GM23338 (cell line): ENCODE measurements at regions not wholly inside any gene's neighbourhood (a gene's known extent, or its start where the extent isn't known, plus 50 kb on each side); places are given as distances from the start of the nearest gene placed in this dataset.

ENCODE experiments used
- ATAC-seq: fragments of 200-7000 bp; cut with Tn5 transposase; 3 replicates; pipeline ENCODE4 v1.9.1; 2020
- DNase-seq: peaks from one replicate; pipeline ENCODE4 v3.0.0-alpha.2; 2015; ENCODE audit warnings: low spot score
- H2AFZ ChIP-seq: fragments of 200-600 bp; sonication (generic); 2 replicates; pipeline ENCODE4 v1.8.0; 2016; ENCODE audit warnings: antibody characterized with exemption, mild to moderate bottlenecking, moderate library complexity
- H3F3A ChIP-seq: fragments of 200-600 bp; sonication (generic); replicated peaks from 2 replicates; pipeline ENCODE4 v1.8.0; 2017; ENCODE audit warnings: antibody characterized with exemption, mixed run types, low read depth
- H3K27ac ChIP-seq: fragments of 200-600 bp; sonication (generic); 2 replicates; pipeline ENCODE4 v1.6.1; 2016; ENCODE audit warnings: low read depth
- H3K27me3 ChIP-seq: fragments of 200-600 bp; sonication (generic); 2 replicates; pipeline ENCODE4 v1.8.0; 2016; ENCODE audit warnings: mild to moderate bottlenecking, mixed run types, moderate library complexity; ENCODE audit not compliant: insufficient read depth
- H3K36me3 ChIP-seq: fragments of 200-600 bp; sonication (generic); 2 replicates; pipeline ENCODE4 v1.8.0; 2016; ENCODE audit warnings: mild to moderate bottlenecking; ENCODE audit not compliant: insufficient read depth
- H3K4me1 ChIP-seq: fragments of 200-600 bp; sonication (generic); 2 replicates; pipeline ENCODE4 v1.8.0; 2016; ENCODE audit warnings: mild to moderate bottlenecking, moderate library complexity; ENCODE audit not compliant: insufficient read depth
- H3K4me2 ChIP-seq: fragments of 200-600 bp; sonication (generic); 2 replicates; pipeline ENCODE4 v1.7.1; 2017; ENCODE audit warnings: mixed run types
- H3K4me3 ChIP-seq: fragments of 200-600 bp; sonication (generic); 2 replicates; pipeline ENCODE4 v1.6.1; 2016; ENCODE audit warnings: mixed run types
- H3K79me2 ChIP-seq: fragments of 200-600 bp; sonication (generic); replicated peaks from 2 replicates; pipeline ENCODE4 v1.8.0; 2017; ENCODE audit warnings: mild to moderate bottlenecking; ENCODE audit not compliant: insufficient read depth
- H3K9me2 ChIP-seq: fragments of 200-600 bp; sonication (generic); 2 replicates; pipeline ENCODE4 v1.8.0; 2017; ENCODE audit not compliant: insufficient read depth
- H4K20me1 ChIP-seq: fragments of 200-600 bp; sonication (generic); replicated peaks from 2 replicates; pipeline ENCODE4 v1.8.0; 2017; ENCODE audit warnings: mild to moderate bottlenecking; ENCODE audit not compliant: insufficient read depth
- H3K27ac Mint-ChIP-seq: 2 replicates; pipeline ENCODE4 v1.8.0; 2020; ENCODE audit warnings: inconsistent platforms, mild to moderate bottlenecking, moderate library complexity, mixed read lengths
- H3K27me3 Mint-ChIP-seq: 3 replicates; pipeline ENCODE4 v1.8.0; 2022; ENCODE audit warnings: low read depth, mild to moderate bottlenecking, moderate library complexity, mixed read lengths, inconsistent platforms; ENCODE audit not compliant: insufficient read depth, poor library complexity
- H3K36me3 Mint-ChIP-seq: 3 replicates; pipeline ENCODE4 v1.8.0; 2021; ENCODE audit warnings: low read depth, mild to moderate bottlenecking, inconsistent platforms, moderate library complexity, mixed read lengths
- H3K4me1 Mint-ChIP-seq: 3 replicates; pipeline ENCODE4 v1.8.0; 2020; ENCODE audit warnings: mild to moderate bottlenecking, inconsistent platforms, mixed read lengths
- H3K4me3 Mint-ChIP-seq: 3 replicates; pipeline ENCODE4 v1.8.0; 2021; ENCODE audit warnings: moderate library complexity, mild to moderate bottlenecking, inconsistent platforms, mixed read lengths
- H3K9me3 Mint-ChIP-seq: 3 replicates; pipeline ENCODE4 v1.8.0; 2020; ENCODE audit warnings: moderate library complexity, mild to moderate bottlenecking, inconsistent platforms, mixed read lengths
- CREB1 ChIP-seq: fragments of 250-450 bp; sonication (Bioruptor Pico); IDR thresholded peaks from 2 replicates; pipeline ENCODE4 v1.5.0; 2020; ENCODE audit warnings: low read depth, mild to moderate bottlenecking, moderate library complexity
- EZH2 ChIP-seq: fragments of 200-600 bp; sonication (generic); IDR thresholded peaks from one replicate; pipeline ENCODE4 v1.8.0; 2017; ENCODE audit warnings: antibody characterized with exemption, mild to moderate bottlenecking, low read depth; ENCODE audit not compliant: unreplicated experiment
- EZH2phosphoT487 ChIP-seq: fragments of 200-600 bp; sonication (generic); IDR thresholded peaks from one replicate; pipeline ENCODE4 v1.8.1; 2018; ENCODE audit warnings: antibody characterized with exemption; ENCODE audit not compliant: unreplicated experiment
- NANOG ChIP-seq: IDR thresholded peaks from 2 replicates; pipeline ENCODE4 v1.6.1; 2016; ENCODE audit warnings: antibody characterized with exemption, borderline replicate concordance
- POLR2AphosphoS5 ChIP-seq: IDR thresholded peaks from 2 replicates; pipeline ENCODE4 v1.6.1; 2016; ENCODE audit warnings: antibody characterized with exemption, low read depth
- STAT1 ChIP-seq: IDR thresholded peaks from one replicate; pipeline ENCODE4 v1.6.1; 2016; ENCODE audit warnings: antibody characterized with exemption; ENCODE audit not compliant: unreplicated experiment
- ZNF114 ChIP-seq: fragments of 250-450 bp; sonication (Bioruptor Pico); IDR thresholded peaks from 2 replicates; pipeline ENCODE4 v1.5.0; 2020; ENCODE audit warnings: mild to moderate bottlenecking, moderate library complexity
- ZNF331 ChIP-seq: fragments of 250-450 bp; sonication (Bioruptor Pico); IDR thresholded peaks from 2 replicates; pipeline ENCODE4 v1.5.0; 2020; ENCODE audit warnings: low read depth, mild to moderate bottlenecking, moderate library complexity
- TF ChIP-seq, protein P1 (sequence below): IDR thresholded peaks from one replicate; pipeline ENCODE4 v1.6.1; 2018; ENCODE audit warnings: antibody characterized with exemption; ENCODE audit not compliant: unreplicated experiment
- TF ChIP-seq, protein P2 (sequence below), 2 experiments: fragments of 200-600 bp in 1 of 2; sonication (generic) in 1 of 2; conservative IDR thresholded peaks; 2 replicates each; pipeline versions ENCODE4 v1.5.1 to v1.6.1; 2016 to 2017; ENCODE audit warnings: antibody characterized with exemption in 2 of 2, low read depth in 2 of 2, mild to moderate bottlenecking in 2 of 2, moderate library complexity in 1 of 2
- TF ChIP-seq, protein P3 (sequence below): IDR thresholded peaks from 2 replicates; pipeline ENCODE4 v1.6.1; 2016; ENCODE audit warnings: antibody characterized with exemption
- TF ChIP-seq, protein P4 (sequence below): fragments of 250-450 bp; sonication (Bioruptor Pico); IDR thresholded peaks from 2 replicates; pipeline ENCODE4 v1.5.0; 2020; ENCODE audit warnings: mild to moderate bottlenecking, moderate library complexity

DNA sequence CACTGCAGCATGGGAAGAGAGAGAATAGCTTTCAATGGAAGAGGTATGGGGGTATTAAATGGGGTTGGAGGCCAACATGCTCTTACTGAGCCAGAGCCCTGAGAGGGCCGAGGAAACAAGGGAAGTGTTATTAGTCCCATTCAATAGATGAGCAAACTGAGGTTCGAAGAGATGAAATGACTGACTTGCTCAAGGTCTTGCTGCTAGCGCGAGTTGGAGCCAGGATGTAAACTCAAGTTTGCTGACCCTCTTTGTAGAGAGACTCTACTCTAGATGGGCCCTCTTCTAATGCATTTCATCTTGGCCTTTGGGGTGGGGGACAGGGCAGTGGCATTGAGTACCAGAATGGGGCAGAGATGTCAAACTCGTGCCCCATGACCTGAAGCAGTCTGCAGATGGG lies 319.5 kb downstream of the RPS6KC1 start (continued):
- TF ChIP-seq, protein P1, sequence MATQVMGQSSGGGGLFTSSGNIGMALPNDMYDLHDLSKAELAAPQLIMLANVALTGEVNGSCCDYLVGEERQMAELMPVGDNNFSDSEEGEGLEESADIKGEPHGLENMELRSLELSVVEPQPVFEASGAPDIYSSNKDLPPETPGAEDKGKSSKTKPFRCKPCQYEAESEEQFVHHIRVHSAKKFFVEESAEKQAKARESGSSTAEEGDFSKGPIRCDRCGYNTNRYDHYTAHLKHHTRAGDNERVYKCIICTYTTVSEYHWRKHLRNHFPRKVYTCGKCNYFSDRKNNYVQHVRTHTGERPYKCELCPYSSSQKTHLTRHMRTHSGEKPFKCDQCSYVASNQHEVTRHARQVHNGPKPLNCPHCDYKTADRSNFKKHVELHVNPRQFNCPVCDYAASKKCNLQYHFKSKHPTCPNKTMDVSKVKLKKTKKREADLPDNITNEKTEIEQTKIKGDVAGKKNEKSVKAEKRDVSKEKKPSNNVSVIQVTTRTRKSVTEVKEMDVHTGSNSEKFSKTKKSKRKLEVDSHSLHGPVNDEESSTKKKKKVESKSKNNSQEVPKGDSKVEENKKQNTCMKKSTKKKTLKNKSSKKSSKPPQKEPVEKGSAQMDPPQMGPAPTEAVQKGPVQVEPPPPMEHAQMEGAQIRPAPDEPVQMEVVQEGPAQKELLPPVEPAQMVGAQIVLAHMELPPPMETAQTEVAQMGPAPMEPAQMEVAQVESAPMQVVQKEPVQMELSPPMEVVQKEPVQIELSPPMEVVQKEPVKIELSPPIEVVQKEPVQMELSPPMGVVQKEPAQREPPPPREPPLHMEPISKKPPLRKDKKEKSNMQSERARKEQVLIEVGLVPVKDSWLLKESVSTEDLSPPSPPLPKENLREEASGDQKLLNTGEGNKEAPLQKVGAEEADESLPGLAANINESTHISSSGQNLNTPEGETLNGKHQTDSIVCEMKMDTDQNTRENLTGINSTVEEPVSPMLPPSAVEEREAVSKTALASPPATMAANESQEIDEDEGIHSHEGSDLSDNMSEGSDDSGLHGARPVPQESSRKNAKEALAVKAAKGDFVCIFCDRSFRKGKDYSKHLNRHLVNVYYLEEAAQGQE: no peak

DNA sequence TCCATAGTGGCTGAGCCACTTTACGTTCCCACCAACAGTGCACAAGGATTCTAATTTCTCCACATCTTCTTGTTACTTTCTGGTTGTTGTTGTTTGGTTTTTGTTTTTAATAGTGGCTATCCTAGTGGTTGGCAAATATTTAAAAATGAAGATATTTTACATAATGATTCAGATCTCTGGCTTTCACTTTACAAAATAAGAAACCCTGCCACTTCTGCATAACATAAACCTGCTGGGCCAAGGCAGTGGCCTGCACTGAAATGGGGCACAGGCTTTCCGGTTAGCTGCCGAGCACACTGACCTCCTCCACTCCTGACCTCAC lies 320.4 kb downstream of the RPS6KC1 start:
- H3K4me1 ChIP-seq: peaks cover 7% of the 10 kb centered on the region
- peaks cover 17% of the 10 kb centered on the region; the same call in 2 of the 3 replicates for H3K4me1 Mint-ChIP-seq
- H3K27ac Mint-ChIP-seq: no peak overlapping the region
- peaks cover 5% of the 10 kb centered on the region; the same call in 1 of the 2 replicates for H3K9me2 ChIP-seq
- no peaks in the 10 kb centered on the region for H3F3A ChIP-seq
- no peak overlapping the region for H3K27ac ChIP-seq
- no peaks in the 10 kb centered on the region for H3K9me3 Mint-ChIP-seq
- no peaks in the 10 kb centered on the region for H4K20me1 ChIP-seq
- H3K36me3 Mint-ChIP-seq: no peaks in the 10 kb centered on the region
- no peaks in the 10 kb centered on the region for H3K27me3 Mint-ChIP-seq
- ATAC-seq (no peak), DNase-seq (no peak)
- H3K4me2 ChIP-seq: no peak overlapping the region
- no peaks in the 10 kb centered on the region for H3K27me3 ChIP-seq
- H3K36me3 ChIP-seq: no peaks in the 10 kb centered on the region
- H3K4me3 Mint-ChIP-seq: no peak overlapping the region
- no peaks in the 10 kb centered on the region for H3K79me2 ChIP-seq
- H3K4me3 ChIP-seq: no peak overlapping the region
- H2AFZ ChIP-seq: peak overlapping the region; percentile 40; the same call in 1 of the 2 replicates
- TF ChIP-seq, protein P2, sequence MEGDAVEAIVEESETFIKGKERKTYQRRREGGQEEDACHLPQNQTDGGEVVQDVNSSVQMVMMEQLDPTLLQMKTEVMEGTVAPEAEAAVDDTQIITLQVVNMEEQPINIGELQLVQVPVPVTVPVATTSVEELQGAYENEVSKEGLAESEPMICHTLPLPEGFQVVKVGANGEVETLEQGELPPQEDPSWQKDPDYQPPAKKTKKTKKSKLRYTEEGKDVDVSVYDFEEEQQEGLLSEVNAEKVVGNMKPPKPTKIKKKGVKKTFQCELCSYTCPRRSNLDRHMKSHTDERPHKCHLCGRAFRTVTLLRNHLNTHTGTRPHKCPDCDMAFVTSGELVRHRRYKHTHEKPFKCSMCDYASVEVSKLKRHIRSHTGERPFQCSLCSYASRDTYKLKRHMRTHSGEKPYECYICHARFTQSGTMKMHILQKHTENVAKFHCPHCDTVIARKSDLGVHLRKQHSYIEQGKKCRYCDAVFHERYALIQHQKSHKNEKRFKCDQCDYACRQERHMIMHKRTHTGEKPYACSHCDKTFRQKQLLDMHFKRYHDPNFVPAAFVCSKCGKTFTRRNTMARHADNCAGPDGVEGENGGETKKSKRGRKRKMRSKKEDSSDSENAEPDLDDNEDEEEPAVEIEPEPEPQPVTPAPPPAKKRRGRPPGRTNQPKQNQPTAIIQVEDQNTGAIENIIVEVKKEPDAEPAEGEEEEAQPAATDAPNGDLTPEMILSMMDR (conservative IDR thresholded peaks at IDR 0.05; ENCODE audit: low read depth in 2 of 2): no peak
- TF ChIP-seq, protein P3, sequence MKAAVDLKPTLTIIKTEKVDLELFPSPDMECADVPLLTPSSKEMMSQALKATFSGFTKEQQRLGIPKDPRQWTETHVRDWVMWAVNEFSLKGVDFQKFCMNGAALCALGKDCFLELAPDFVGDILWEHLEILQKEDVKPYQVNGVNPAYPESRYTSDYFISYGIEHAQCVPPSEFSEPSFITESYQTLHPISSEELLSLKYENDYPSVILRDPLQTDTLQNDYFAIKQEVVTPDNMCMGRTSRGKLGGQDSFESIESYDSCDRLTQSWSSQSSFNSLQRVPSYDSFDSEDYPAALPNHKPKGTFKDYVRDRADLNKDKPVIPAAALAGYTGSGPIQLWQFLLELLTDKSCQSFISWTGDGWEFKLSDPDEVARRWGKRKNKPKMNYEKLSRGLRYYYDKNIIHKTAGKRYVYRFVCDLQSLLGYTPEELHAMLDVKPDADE: no peak
- TF ChIP-seq EZH2: no peak
- no peak for TF ChIP-seq STAT1
- no peak for TF ChIP-seq ZNF331 (CRISPR knock-in tag)
- no peak for TF ChIP-seq NANOG
- TF ChIP-seq EZH2phosphoT487: no peak
- TF ChIP-seq, protein P4, sequence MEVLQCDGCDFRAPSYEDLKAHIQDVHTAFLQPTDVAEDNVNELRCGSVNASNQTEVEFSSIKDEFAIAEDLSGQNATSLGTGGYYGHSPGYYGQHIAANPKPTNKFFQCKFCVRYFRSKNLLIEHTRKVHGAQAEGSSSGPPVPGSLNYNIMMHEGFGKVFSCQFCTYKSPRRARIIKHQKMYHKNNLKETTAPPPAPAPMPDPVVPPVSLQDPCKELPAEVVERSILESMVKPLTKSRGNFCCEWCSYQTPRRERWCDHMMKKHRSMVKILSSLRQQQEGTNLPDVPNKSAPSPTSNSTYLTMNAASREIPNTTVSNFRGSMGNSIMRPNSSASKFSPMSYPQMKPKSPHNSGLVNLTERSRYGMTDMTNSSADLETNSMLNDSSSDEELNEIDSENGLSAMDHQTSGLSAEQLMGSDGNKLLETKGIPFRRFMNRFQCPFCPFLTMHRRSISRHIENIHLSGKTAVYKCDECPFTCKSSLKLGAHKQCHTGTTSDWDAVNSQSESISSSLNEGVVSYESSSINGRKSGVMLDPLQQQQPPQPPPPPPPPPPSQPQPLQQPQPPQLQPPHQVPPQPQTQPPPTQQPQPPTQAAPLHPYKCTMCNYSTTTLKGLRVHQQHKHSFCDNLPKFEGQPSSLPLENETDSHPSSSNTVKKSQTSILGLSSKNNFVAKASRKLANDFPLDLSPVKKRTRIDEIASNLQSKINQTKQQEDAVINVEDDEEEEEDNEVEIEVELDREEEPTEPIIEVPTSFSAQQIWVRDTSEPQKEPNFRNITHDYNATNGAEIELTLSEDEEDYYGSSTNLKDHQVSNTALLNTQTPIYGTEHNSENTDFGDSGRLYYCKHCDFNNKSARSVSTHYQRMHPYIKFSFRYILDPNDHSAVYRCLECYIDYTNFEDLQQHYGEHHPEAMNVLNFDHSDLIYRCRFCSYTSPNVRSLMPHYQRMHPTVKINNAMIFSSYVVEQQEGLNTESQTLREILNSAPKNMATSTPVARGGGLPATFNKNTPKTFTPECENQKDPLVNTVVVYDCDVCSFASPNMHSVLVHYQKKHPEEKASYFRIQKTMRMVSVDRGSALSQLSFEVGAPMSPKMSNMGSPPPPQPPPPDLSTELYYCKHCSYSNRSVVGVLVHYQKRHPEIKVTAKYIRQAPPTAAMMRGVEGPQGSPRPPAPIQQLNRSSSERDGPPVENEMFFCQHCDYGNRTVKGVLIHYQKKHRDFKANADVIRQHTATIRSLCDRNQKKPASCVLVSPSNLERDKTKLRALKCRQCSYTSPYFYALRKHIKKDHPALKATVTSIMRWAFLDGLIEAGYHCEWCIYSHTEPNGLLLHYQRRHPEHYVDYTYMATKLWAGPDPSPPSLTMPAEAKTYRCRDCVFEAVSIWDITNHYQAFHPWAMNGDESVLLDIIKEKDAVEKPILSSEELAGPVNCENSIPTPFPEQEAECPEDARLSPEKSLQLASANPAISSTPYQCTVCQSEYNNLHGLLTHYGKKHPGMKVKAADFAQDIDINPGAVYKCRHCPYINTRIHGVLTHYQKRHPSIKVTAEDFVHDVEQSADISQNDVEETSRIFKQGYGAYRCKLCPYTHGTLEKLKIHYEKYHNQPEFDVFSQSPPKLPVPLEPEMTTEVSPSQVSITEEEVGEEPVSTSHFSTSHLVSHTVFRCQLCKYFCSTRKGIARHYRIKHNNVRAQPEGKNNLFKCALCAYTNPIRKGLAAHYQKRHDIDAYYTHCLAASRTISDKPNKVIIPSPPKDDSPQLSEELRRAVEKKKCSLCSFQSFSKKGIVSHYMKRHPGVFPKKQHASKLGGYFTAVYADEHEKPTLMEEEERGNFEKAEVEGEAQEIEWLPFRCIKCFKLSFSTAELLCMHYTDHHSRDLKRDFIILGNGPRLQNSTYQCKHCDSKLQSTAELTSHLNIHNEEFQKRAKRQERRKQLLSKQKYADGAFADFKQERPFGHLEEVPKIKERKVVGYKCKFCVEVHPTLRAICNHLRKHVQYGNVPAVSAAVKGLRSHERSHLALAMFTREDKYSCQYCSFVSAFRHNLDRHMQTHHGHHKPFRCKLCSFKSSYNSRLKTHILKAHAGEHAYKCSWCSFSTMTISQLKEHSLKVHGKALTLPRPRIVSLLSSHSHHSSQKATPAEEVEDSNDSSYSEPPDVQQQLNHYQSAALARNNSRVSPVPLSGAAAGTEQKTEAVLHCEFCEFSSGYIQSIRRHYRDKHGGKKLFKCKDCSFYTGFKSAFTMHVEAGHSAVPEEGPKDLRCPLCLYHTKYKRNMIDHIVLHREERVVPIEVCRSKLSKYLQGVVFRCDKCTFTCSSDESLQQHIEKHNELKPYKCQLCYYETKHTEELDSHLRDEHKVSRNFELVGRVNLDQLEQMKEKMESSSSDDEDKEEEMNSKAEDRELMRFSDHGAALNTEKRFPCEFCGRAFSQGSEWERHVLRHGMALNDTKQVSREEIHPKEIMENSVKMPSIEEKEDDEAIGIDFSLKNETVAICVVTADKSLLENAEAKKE (CRISPR knock-in tag): no peak
- no peak for TF ChIP-seq ZNF114
- TF ChIP-seq CREB1 (CRISPR knock-in tag): no peak
- TF ChIP-seq POLR2AphosphoS5: no peak
